HEK293 (cell line): ENCODE measurements at regions not wholly inside any gene's neighbourhood (a gene's known extent, or its start where the extent isn't known, plus 50 kb on each side); places are given as distances from the start of the nearest gene placed in this dataset.
A peak's percentile ranks its signal among the peaks of the same experiment; 100 is the strongest.

Experiments used
- PATZ1 ChIP-seq: fragments of 450-650 bp; formaldehyde crosslinking; IDR thresholded peaks from 2 replicates; pipeline ENCODE4 v1.5.1; 2016; ENCODE audit warnings: missing biosample characterization, missing genetic modification characterization
- RBAK ChIP-seq: fragments of 450-650 bp; formaldehyde crosslinking; IDR thresholded peaks from 2 replicates; pipeline ENCODE4 v1.5.1; 2016; ENCODE audit warnings: missing biosample characterization, missing genetic modification characterization
- WT1 ChIP-seq: fragments of 450-650 bp; formaldehyde crosslinking; IDR thresholded peaks from 2 replicates; pipeline ENCODE4 v1.5.1; 2016; ENCODE audit warnings: missing biosample characterization, missing genetic modification characterization
- YY1 ChIP-seq: fragments of 450-650 bp; formaldehyde crosslinking; IDR thresholded peaks from 2 replicates; pipeline ENCODE4 v1.5.1; 2018; ENCODE audit warnings: missing biosample characterization, missing genetic modification characterization
- ZEB2 ChIP-seq: fragments of 450-650 bp; formaldehyde crosslinking; IDR thresholded peaks from 2 replicates; pipeline ENCODE4 v1.5.1; 2016; ENCODE audit warnings: missing biosample characterization, missing genetic modification characterization
- ZFP3 ChIP-seq: fragments of 450-650 bp; formaldehyde crosslinking; IDR thresholded peaks from 2 replicates; pipeline ENCODE4 v1.5.1; 2016; ENCODE audit warnings: low read depth, missing biosample characterization, missing genetic modification characterization
- ZNF133 ChIP-seq: fragments of 450-650 bp; formaldehyde crosslinking; IDR thresholded peaks from 2 replicates; pipeline ENCODE4 v1.5.1; 2016; ENCODE audit warnings: missing biosample characterization, missing genetic modification characterization
- ZNF239 ChIP-seq: fragments of 450-650 bp; formaldehyde crosslinking; IDR thresholded peaks from 2 replicates; pipeline ENCODE4 v1.5.1; 2016; ENCODE audit warnings: missing biosample characterization, missing genetic modification characterization
- ZNF394 ChIP-seq: fragments of 450-650 bp; formaldehyde crosslinking; IDR thresholded peaks from 2 replicates; pipeline ENCODE4 v1.5.1; 2016; ENCODE audit warnings: missing biosample characterization, missing genetic modification characterization, mild to moderate bottlenecking, moderate library complexity, borderline replicate concordance
- ZNF837 ChIP-seq: fragments of 450-650 bp; formaldehyde crosslinking; IDR thresholded peaks from 2 replicates; pipeline ENCODE4 v1.5.1; 2016; ENCODE audit warnings: missing biosample characterization, missing genetic modification characterization
- TF ChIP-seq, protein P1 (sequence below): fragments of 450-650 bp; formaldehyde crosslinking; IDR thresholded peaks from 2 replicates; pipeline ENCODE4 v1.5.1; 2016; ENCODE audit warnings: missing biosample characterization, missing genetic modification characterization
- TF ChIP-seq, protein P2 (sequence below): fragments of 450-650 bp; formaldehyde crosslinking; IDR thresholded peaks from 2 replicates; pipeline ENCODE4 v1.5.1; 2016; ENCODE audit warnings: missing biosample characterization, missing genetic modification characterization
- TF ChIP-seq, protein P3 (sequence below): fragments of 450-650 bp; IDR thresholded peaks from 2 replicates; pipeline ENCODE4 v1.5.1; 2018; ENCODE audit warnings: missing biosample characterization, missing genetic modification characterization

- no peak for TF ChIP-seq ZNF133 (tag by site-specific recombination)
- peak; percentile 22; the same call in 1 of the 2 replicates for TF ChIP-seq WT1 (tag by site-specific recombination)
- TF ChIP-seq, protein P1, sequence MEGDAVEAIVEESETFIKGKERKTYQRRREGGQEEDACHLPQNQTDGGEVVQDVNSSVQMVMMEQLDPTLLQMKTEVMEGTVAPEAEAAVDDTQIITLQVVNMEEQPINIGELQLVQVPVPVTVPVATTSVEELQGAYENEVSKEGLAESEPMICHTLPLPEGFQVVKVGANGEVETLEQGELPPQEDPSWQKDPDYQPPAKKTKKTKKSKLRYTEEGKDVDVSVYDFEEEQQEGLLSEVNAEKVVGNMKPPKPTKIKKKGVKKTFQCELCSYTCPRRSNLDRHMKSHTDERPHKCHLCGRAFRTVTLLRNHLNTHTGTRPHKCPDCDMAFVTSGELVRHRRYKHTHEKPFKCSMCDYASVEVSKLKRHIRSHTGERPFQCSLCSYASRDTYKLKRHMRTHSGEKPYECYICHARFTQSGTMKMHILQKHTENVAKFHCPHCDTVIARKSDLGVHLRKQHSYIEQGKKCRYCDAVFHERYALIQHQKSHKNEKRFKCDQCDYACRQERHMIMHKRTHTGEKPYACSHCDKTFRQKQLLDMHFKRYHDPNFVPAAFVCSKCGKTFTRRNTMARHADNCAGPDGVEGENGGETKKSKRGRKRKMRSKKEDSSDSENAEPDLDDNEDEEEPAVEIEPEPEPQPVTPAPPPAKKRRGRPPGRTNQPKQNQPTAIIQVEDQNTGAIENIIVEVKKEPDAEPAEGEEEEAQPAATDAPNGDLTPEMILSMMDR (tag by site-specific recombination) = no peak
- no peak for TF ChIP-seq YY1
- TF ChIP-seq PATZ1 (tag by site-specific recombination) = no peak
- TF ChIP-seq ZNF837 (tag by site-specific recombination) = no peak
- TF ChIP-seq RBAK (tag by site-specific recombination) = no peak
- no peak for TF ChIP-seq ZFP3 (tag by site-specific recombination)
- TF ChIP-seq, protein P2, sequence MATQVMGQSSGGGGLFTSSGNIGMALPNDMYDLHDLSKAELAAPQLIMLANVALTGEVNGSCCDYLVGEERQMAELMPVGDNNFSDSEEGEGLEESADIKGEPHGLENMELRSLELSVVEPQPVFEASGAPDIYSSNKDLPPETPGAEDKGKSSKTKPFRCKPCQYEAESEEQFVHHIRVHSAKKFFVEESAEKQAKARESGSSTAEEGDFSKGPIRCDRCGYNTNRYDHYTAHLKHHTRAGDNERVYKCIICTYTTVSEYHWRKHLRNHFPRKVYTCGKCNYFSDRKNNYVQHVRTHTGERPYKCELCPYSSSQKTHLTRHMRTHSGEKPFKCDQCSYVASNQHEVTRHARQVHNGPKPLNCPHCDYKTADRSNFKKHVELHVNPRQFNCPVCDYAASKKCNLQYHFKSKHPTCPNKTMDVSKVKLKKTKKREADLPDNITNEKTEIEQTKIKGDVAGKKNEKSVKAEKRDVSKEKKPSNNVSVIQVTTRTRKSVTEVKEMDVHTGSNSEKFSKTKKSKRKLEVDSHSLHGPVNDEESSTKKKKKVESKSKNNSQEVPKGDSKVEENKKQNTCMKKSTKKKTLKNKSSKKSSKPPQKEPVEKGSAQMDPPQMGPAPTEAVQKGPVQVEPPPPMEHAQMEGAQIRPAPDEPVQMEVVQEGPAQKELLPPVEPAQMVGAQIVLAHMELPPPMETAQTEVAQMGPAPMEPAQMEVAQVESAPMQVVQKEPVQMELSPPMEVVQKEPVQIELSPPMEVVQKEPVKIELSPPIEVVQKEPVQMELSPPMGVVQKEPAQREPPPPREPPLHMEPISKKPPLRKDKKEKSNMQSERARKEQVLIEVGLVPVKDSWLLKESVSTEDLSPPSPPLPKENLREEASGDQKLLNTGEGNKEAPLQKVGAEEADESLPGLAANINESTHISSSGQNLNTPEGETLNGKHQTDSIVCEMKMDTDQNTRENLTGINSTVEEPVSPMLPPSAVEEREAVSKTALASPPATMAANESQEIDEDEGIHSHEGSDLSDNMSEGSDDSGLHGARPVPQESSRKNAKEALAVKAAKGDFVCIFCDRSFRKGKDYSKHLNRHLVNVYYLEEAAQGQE (tag by site-specific recombination) = no peak
- TF ChIP-seq ZNF394 (tag by site-specific recombination) = no peak
- TF ChIP-seq ZEB2 (tag by site-specific recombination) = no peak
- no peak for TF ChIP-seq ZNF239 (tag by site-specific recombination)
- TF ChIP-seq, protein P3, sequence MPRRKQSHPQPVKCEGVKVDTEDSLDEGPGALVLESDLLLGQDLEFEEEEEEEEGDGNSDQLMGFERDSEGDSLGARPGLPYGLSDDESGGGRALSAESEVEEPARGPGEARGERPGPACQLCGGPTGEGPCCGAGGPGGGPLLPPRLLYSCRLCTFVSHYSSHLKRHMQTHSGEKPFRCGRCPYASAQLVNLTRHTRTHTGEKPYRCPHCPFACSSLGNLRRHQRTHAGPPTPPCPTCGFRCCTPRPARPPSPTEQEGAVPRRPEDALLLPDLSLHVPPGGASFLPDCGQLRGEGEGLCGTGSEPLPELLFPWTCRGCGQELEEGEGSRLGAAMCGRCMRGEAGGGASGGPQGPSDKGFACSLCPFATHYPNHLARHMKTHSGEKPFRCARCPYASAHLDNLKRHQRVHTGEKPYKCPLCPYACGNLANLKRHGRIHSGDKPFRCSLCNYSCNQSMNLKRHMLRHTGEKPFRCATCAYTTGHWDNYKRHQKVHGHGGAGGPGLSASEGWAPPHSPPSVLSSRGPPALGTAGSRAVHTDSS (tag by site-specific recombination) = no peak
These were observed 175.5 kb upstream of the MVB12B start for GRCh38 chr9:126151031-126151685.
